SJSA1 (cell line): ENCODE measurements at regions not wholly inside any gene's neighbourhood (a gene's known extent, or its start where the extent isn't known, plus 50 kb on each side); places are given as distances from the start of the nearest gene placed in this dataset.
"Not testable (repeated sequence)": the region's sequence is repeated elsewhere in the genome, so short reads cannot be mapped to it uniquely, and the experiment has no call there.

Source experiments
- DNase-seq, 2 experiments: peaks; one replicate each; pipeline ENCODE4 v3.0.0-alpha.2; 2015 to 2020; ENCODE audit warnings: low spot score in 2 of 2, low read depth in 1 of 2
- H3K27ac ChIP-seq: fragments of 250-450 bp; sonication (Bioruptor Pico); 2 replicates; pipeline ENCODE4 v1.5.1; 2020; ENCODE audit warnings: mild to moderate bottlenecking, moderate library complexity
- H3K27me3 ChIP-seq: fragments of 250-450 bp; sonication (Bioruptor Pico); replicated peaks from 2 replicates; pipeline ENCODE4 v1.5.1; 2020; ENCODE audit warnings: mild to moderate bottlenecking, moderate library complexity
- H3K36me3 ChIP-seq: fragments of 250-450 bp; sonication (Bioruptor Pico); 2 replicates; pipeline ENCODE4 v1.5.1; 2020; ENCODE audit warnings: mild to moderate bottlenecking
- H3K4me1 ChIP-seq: fragments of 250-450 bp; sonication (Bioruptor Pico); replicated peaks from 2 replicates; pipeline ENCODE4 v1.6.1; 2021; ENCODE audit warnings: mild to moderate bottlenecking
- H3K4me3 ChIP-seq: fragments of 250-450 bp; sonication (Bioruptor Pico); 2 replicates; pipeline ENCODE4 v1.5.1; 2020; ENCODE audit warnings: mild to moderate bottlenecking
- H3K9me3 ChIP-seq: fragments of 250-450 bp; sonication (Bioruptor Pico); replicated peaks from 2 replicates; pipeline ENCODE4 v1.5.1; 2020; ENCODE audit warnings: mild to moderate bottlenecking

GRCh38 chr13:109269381-109269780, 517.0 kb downstream of the IRS2 start:
- H3K9me3 ChIP-seq, H3K27me3 ChIP-seq: not testable (repeated sequence)
- Histone ChIP-seq H3K36me3 (peaks cover 64% of the 10 kb centered on the region), H3K27ac (peak overlapping the region; percentile 72), H3K4me1 (peaks cover 41% of the 10 kb centered on the region), H3K4me3 (peak overlapping the region; percentile 22)
- DNase-seq: peak; percentile 73 to 80

- H3K27me3 ChIP-seq, H3K9me3 ChIP-seq: not testable (repeated sequence)
- peaks cover 48% of the 10 kb centered on the region for H3K4me1 ChIP-seq
- H3K27ac ChIP-seq: peak overlapping the region; percentile 98
- H3K4me3 ChIP-seq: peak overlapping the region; percentile 42
- peaks cover 62% of the 10 kb centered on the region for H3K36me3 ChIP-seq
- DNase-seq: peak; percentile 56 to 68
Measured at GRCh38 chr13:109268492-109268891, 517.9 kb downstream of the IRS2 start.

DNA sequence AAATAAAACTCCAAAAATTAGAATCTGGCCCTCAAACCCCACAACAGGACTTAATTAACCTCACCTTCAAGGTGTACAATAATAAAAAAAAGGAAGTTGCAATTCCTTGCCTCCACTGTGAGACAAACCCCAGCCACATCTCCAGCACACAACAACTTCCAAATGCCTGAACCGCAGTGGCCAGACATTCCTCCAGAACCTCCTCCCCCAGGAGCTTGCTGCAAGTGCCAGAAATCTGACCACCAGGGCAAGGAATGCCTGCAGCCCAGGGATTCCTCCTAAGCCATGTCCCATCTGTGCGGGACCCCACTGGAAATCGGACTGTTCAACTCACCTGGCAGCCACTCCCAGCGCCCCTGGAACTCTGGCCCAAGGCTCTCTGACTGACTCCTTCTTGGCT, 519.0 kb downstream of the IRS2 start:
- H3K27me3 ChIP-seq, H3K9me3 ChIP-seq: not testable (repeated sequence)
- H3K4me3 ChIP-seq: peak overlapping the region; percentile 42
- H3K4me1 ChIP-seq: peaks cover 48% of the 10 kb centered on the region
- peak overlapping the region; percentile 98 for H3K27ac ChIP-seq
- peaks cover 51% of the 10 kb centered on the region for H3K36me3 ChIP-seq
- peak; percentile 89 to 97 for DNase-seq

DNA sequence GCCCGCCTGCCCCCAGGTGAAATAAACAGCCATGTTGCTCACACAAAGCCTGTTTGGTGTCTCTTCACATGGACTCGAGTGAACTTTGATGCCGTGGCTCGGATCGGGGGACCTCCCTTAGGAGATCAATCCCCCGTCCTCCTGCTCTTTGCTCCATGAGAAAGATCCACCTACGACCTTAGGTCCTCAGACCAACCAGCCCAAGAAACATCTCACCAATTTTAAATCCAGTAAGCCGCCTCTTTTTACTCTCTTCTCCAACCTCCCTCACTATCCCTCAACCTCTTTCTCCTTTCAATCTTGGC, 521.0 kb downstream of the IRS2 start:
- Histone ChIP-seq H3K4me1 (peaks cover 38% of the 10 kb centered on the region), H3K27ac (peak overlapping the region; percentile 98), H3K36me3 (peaks cover 35% of the 10 kb centered on the region), H3K4me3 (peak overlapping the region; percentile 42)
- H3K27me3 ChIP-seq, H3K9me3 ChIP-seq: not testable (repeated sequence)
- peak; percentile 91 to 92 for DNase-seq

GRCh38 chr13:109264603-109265437, 521.6 kb downstream of the IRS2 start:
- Histone ChIP-seq H3K27ac (peak overlapping the region; percentile 98), H3K36me3 (peaks cover 35% of the 10 kb centered on the region), H3K4me3 (peak overlapping the region; percentile 42), H3K4me1 (peaks cover 38% of the 10 kb centered on the region)
- H3K27me3 ChIP-seq, H3K9me3 ChIP-seq: not testable (repeated sequence)
- DNase-seq: peak; percentile 88 to 97

- H3K27me3 ChIP-seq, H3K36me3 ChIP-seq, H3K9me3 ChIP-seq, H3K4me3 ChIP-seq: not testable (repeated sequence)
- DNase-seq: peak in 1 of 2 experiments; percentile 61
- peaks cover 57% of the 10 kb centered on the region for H3K4me1 ChIP-seq
- peak overlapping the region; percentile 95 for H3K27ac ChIP-seq
Measured at GRCh38 chr13:109257761-109258157, 528.6 kb downstream of the IRS2 start.
